Liver (tissue), 8 donors: ENCODE measurements at regions not wholly inside any gene's neighbourhood (a gene's known extent, or its start where the extent isn't known, plus 50 kb on each side); places are given as distances from the start of the nearest gene placed in this dataset.

ENCODE experiments used
- DNase-seq: peaks from one replicate; pipeline ENCODE4 v3.0.0-alpha.2; 2017; ENCODE audit warnings: low spot score
- H3K27ac ChIP-seq, 2 donors: one replicate each; pipeline ENCODE4 v1.7.0; 2013; ENCODE audit warnings: inconsistent platforms in 2 of 2, low read length in 2 of 2, control low read depth in 1 of 2, low read depth in 1 of 2, mild to moderate bottlenecking in 1 of 2
- H3K27me3 ChIP-seq, 4 donors: one replicate each; pipeline versions ENCODE4 v1.6.1 to v1.7.0; 2013; ENCODE audit warnings: low read length in 3 of 4, inconsistent platforms in 1 of 4, mild to moderate bottlenecking in 1 of 4, moderate library complexity in 1 of 4; ENCODE audit not compliant: control insufficient read depth in 4 of 4, insufficient read depth in 4 of 4
- H3K36me3 ChIP-seq, 4 donors: one replicate each; pipeline versions ENCODE4 v1.6.1 to v1.7.0; 2013; ENCODE audit warnings: low read length in 3 of 4, mild to moderate bottlenecking in 3 of 4, low read depth in 1 of 4, moderate library complexity in 1 of 4; ENCODE audit not compliant: control insufficient read depth in 4 of 4, insufficient read depth in 3 of 4
- H3K4me1 ChIP-seq, 4 donors: one replicate each; pipeline versions ENCODE4 v1.6.1 to v1.7.0; 2013; ENCODE audit warnings: low read length in 3 of 4, mild to moderate bottlenecking in 3 of 4, moderate library complexity in 1 of 4; ENCODE audit not compliant: control insufficient read depth in 4 of 4, insufficient read depth in 4 of 4
- H3K4me3 ChIP-seq, 3 donors: one replicate each; pipeline versions ENCODE4 v1.6.1 to v1.7.0; 2013; ENCODE audit warnings: low read length in 3 of 3, control low read depth in 1 of 3, low read depth in 1 of 3, mild to moderate bottlenecking in 1 of 3
- H3K9ac ChIP-seq, 2 donors: one replicate each; pipeline ENCODE4 v1.7.0; 2013; ENCODE audit warnings: low read length in 2 of 2, mild to moderate bottlenecking in 2 of 2, moderate library complexity in 2 of 2, control low read depth in 1 of 2, low read depth in 1 of 2
- H3K9me3 ChIP-seq, 4 donors: one replicate each; pipeline versions ENCODE4 v1.6.1 to v1.7.0; 2013; ENCODE audit warnings: low read length in 3 of 4; ENCODE audit not compliant: control insufficient read depth in 4 of 4
- ATF3 ChIP-seq: IDR thresholded peaks from 2 replicates; pipeline ENCODE4 v1.6.1; 2016; ENCODE audit warnings: antibody characterized with exemption
- CTCF ChIP-seq: fragments of 150-350 bp; IDR thresholded peaks from 2 replicates; pipeline ENCODE4 v1.5.1; 2017; ENCODE audit warnings: improper control_type of control experiment, low read depth, low read length; ENCODE audit not compliant: missing input control
- EGR1 ChIP-seq, 2 donors: IDR thresholded peaks; 2 replicates each; pipeline ENCODE4 v1.6.1; 2016 to 2018; ENCODE audit warnings: antibody characterized with exemption in 2 of 2, low read depth in 2 of 2
- FOXA1 ChIP-seq: IDR thresholded peaks from 2 replicates; pipeline ENCODE4 v1.6.1; 2016; ENCODE audit warnings: antibody characterized with exemption
- FOXA2 ChIP-seq: IDR thresholded peaks from 2 replicates; pipeline ENCODE4 v1.6.1; 2016; ENCODE audit warnings: antibody characterized with exemption
- GABPA ChIP-seq, 2 donors: IDR thresholded peaks in 1 of 2; conservative IDR thresholded peaks in 1 of 2; 2 replicates each; pipeline ENCODE4 v1.6.1; 2016; ENCODE audit warnings: antibody characterized with exemption in 2 of 2, mild to moderate bottlenecking in 1 of 2, moderate library complexity in 1 of 2
- HNF4A ChIP-seq, 2 donors: conservative IDR thresholded peaks; 2 replicates each; pipeline ENCODE4 v1.6.1; 2016; ENCODE audit warnings: antibody characterized with exemption in 2 of 2, mild to moderate bottlenecking in 2 of 2
- HNF4G ChIP-seq: IDR thresholded peaks from 2 replicates; pipeline ENCODE4 v1.6.1; 2016; ENCODE audit warnings: antibody characterized with exemption
- JUND ChIP-seq, 2 donors: IDR thresholded peaks; 2 replicates each; pipeline ENCODE4 v1.6.1; 2016; ENCODE audit warnings: antibody characterized with exemption in 2 of 2
- NR2F2 ChIP-seq: IDR thresholded peaks from 2 replicates; pipeline ENCODE4 v1.6.1; 2016; ENCODE audit warnings: antibody characterized with exemption
- RAD21 ChIP-seq, 2 donors: IDR thresholded peaks; 2 replicates each; pipeline ENCODE4 v1.6.1; 2016; ENCODE audit warnings: antibody characterized with exemption in 2 of 2, mild to moderate bottlenecking in 2 of 2
- REST ChIP-seq: IDR thresholded peaks from 2 replicates; pipeline ENCODE4 v1.6.1; 2016; ENCODE audit warnings: antibody characterized with exemption, mild to moderate bottlenecking
- RXRA ChIP-seq, 2 donors: IDR thresholded peaks; 2 replicates each; pipeline ENCODE4 v1.6.1; 2017 to 2018; ENCODE audit warnings: antibody characterized with exemption in 2 of 2, mild to moderate bottlenecking in 1 of 2
- SP1 ChIP-seq: IDR thresholded peaks from 2 replicates; pipeline ENCODE4 v1.6.1; 2018; ENCODE audit warnings: antibody characterized with exemption, mild to moderate bottlenecking
- TAF1 ChIP-seq: conservative IDR thresholded peaks from 2 replicates; pipeline ENCODE4 v1.6.1; 2016; ENCODE audit warnings: antibody characterized with exemption, mild to moderate bottlenecking
- YY1 ChIP-seq: IDR thresholded peaks from 2 replicates; pipeline ENCODE4 v1.6.1; 2016; ENCODE audit warnings: antibody characterized with exemption, mild to moderate bottlenecking
- WGBS: extraction: QIAGEN DNeasy Blood & Tissue Kit; methylation state at CpG from one replicate; pipeline ENCODE4 v1.1.7; 2013; 5-methylcytosine and 5-hydroxymethylcytosine counted together
- TF ChIP-seq, protein P1 (sequence below): IDR thresholded peaks from 2 replicates; pipeline ENCODE4 v1.6.1; 2016; ENCODE audit warnings: antibody characterized with exemption
- TF ChIP-seq, protein P2 (sequence below): IDR thresholded peaks from 2 replicates; pipeline ENCODE4 v1.6.1; 2016; ENCODE audit warnings: antibody characterized with exemption
- donor health status: healthy.
- donor health status: healthy.
- donor health status: healthy.
- donor health status: healthy.
- donor health status: healthy.

DNA sequence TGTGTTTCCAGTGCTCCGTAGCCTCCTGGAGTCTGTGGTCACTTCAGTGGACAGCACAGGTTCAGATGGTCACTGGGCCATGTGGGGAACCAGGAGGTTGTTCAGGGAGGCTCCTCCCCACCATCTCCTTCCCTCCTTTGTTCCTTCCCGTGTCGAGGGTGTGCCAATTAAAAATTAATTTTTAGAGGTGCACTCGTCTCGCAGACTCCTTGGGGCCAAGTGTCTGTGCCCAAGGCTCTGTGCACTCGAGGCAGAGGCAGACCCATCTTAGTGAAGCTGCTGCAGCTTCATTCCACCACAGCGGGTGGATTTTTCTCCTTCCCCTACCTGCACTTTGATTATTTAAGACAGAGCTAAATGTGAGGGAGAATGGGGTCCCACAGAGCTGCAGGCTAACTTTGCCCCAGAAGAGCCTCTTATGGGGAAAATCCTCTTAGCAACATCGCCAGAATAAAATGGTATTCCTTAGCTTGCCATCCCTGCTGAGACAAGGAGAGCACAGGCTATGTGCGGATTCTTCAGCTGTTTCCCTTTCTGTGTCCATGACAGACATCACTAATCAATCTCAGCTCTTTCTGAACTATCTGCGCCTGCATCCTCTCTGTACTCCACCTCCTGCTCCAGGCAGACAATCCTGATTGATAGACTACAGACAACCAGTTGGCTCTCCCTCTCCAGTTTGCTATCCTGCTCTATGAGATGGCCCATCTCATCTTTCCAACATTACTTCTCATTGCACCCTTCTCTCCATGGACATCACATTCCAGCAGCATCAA is 159.5 kb downstream of the VRK1 start:
- Histone ChIP-seq H3K9me3 (peaks cover 0 to 4% (median 0%) of the 10 kb centered on the region in 4 donors), H3K36me3 (no peaks in the 10 kb centered on the region), H3K9ac (no peak overlapping the region), H3K27me3 (peaks cover 0 to 4% (median 0%) of the 10 kb centered on the region in 4 donors), H3K27ac (no peak overlapping the region), H3K4me1 (no peaks in the 10 kb centered on the region), H3K4me3 (no peak overlapping the region)
- 89% methylated on average over 10 of the region's 10 CpGs for WGBS
- TF ChIP-seq RXRA (IDR thresholded peaks at IDR 0.05): no peak
- no peak for TF ChIP-seq REST
- TF ChIP-seq, protein P1, sequence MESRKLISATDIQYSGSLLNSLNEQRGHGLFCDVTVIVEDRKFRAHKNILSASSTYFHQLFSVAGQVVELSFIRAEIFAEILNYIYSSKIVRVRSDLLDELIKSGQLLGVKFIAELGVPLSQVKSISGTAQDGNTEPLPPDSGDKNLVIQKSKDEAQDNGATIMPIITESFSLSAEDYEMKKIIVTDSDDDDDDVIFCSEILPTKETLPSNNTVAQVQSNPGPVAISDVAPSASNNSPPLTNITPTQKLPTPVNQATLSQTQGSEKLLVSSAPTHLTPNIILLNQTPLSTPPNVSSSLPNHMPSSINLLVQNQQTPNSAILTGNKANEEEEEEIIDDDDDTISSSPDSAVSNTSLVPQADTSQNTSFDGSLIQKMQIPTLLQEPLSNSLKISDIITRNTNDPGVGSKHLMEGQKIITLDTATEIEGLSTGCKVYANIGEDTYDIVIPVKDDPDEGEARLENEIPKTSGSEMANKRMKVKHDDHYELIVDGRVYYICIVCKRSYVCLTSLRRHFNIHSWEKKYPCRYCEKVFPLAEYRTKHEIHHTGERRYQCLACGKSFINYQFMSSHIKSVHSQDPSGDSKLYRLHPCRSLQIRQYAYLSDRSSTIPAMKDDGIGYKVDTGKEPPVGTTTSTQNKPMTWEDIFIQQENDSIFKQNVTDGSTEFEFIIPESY: no peak
- TF ChIP-seq EGR1 (IDR thresholded peaks at IDR 0.05; ENCODE audit: low read depth in 2 of 2): no peak
- TF ChIP-seq YY1: no peak
- no peak for TF ChIP-seq FOXA2
- no peak for TF ChIP-seq SP1
- TF ChIP-seq JUND (IDR thresholded peaks at IDR 0.05): no peak
- no peak for TF ChIP-seq FOXA1
- TF ChIP-seq HNF4A (conservative IDR thresholded peaks at IDR 0.05): no peak
- TF ChIP-seq, protein P2, sequence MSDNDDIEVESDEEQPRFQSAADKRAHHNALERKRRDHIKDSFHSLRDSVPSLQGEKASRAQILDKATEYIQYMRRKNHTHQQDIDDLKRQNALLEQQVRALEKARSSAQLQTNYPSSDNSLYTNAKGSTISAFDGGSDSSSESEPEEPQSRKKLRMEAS: no peak
- TF ChIP-seq TAF1: no peak
- no peak for TF ChIP-seq RAD21 (IDR thresholded peaks at IDR 0.05)
- TF ChIP-seq ATF3: no peak
- TF ChIP-seq GABPA (IDR thresholded peaks at IDR 0.05 in 1 of 2, conservative IDR thresholded peaks at IDR 0.05 in 1 of 2): no peak
- TF ChIP-seq NR2F2: no peak
- TF ChIP-seq CTCF: no peak
- no peak for TF ChIP-seq HNF4G
- DNase-seq: no peak
